WTC11 (cell line): ENCODE measurements at regions not wholly inside any gene's neighbourhood (a gene's known extent, or its start where the extent isn't known, plus 50 kb on each side); places are given as distances from the start of the nearest gene placed in this dataset.

ENCODE experiments used
- ETV6 ChIP-seq: sonication (generic); formaldehyde crosslinking; IDR thresholded peaks from 2 replicates; pipeline ENCODE4 v1.8.1; 2022; ENCODE audit warnings: mild to moderate bottlenecking, missing genetic modification reagents
- NFE2L1 ChIP-seq: sonication (generic); formaldehyde crosslinking; IDR thresholded peaks from 2 replicates; pipeline ENCODE4 v1.8.1; 2023; ENCODE audit warnings: missing genetic modification reagents
- TF ChIP-seq, protein P1 (sequence below): fragments of 200-600 bp; IDR thresholded peaks from 2 replicates; pipeline ENCODE4 v1.8.0; 2022; ENCODE audit warnings: antibody characterized with exemption
- TF ChIP-seq, protein P2 (sequence below): sonication (generic); formaldehyde crosslinking; IDR thresholded peaks from 2 replicates; pipeline ENCODE4 v1.8.1; 2023; ENCODE audit warnings: mild to moderate bottlenecking, missing genetic modification reagents, moderate library complexity
- TF ChIP-seq, protein P3 (sequence below): sonication (generic); formaldehyde crosslinking; IDR thresholded peaks from 2 replicates; pipeline ENCODE4 v1.8.1; 2023; ENCODE audit warnings: mild to moderate bottlenecking, moderate library complexity, missing genetic modification reagents

DNA sequence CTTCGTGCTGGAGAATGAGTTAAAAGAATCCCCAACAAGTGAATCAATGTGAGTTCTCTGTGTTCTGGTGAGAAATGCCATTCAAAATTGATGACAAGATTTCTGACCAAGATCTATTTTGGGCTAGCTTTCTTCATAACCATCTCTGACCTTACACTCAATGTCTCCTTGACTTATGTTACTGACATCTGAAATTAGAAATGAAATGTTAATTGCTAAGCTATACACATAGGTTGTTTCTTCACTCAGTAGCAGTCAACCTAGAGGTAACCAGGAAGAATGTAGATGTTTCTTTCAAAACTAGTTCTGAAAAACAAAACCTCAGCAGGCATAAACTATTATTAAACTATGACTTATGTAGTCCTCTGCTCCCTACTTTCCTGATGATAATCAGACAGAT, 2220.7 kb upstream of the C9orf72 start:
- TF ChIP-seq, protein P1, sequence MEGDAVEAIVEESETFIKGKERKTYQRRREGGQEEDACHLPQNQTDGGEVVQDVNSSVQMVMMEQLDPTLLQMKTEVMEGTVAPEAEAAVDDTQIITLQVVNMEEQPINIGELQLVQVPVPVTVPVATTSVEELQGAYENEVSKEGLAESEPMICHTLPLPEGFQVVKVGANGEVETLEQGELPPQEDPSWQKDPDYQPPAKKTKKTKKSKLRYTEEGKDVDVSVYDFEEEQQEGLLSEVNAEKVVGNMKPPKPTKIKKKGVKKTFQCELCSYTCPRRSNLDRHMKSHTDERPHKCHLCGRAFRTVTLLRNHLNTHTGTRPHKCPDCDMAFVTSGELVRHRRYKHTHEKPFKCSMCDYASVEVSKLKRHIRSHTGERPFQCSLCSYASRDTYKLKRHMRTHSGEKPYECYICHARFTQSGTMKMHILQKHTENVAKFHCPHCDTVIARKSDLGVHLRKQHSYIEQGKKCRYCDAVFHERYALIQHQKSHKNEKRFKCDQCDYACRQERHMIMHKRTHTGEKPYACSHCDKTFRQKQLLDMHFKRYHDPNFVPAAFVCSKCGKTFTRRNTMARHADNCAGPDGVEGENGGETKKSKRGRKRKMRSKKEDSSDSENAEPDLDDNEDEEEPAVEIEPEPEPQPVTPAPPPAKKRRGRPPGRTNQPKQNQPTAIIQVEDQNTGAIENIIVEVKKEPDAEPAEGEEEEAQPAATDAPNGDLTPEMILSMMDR: no peak
- TF ChIP-seq, protein P2, sequence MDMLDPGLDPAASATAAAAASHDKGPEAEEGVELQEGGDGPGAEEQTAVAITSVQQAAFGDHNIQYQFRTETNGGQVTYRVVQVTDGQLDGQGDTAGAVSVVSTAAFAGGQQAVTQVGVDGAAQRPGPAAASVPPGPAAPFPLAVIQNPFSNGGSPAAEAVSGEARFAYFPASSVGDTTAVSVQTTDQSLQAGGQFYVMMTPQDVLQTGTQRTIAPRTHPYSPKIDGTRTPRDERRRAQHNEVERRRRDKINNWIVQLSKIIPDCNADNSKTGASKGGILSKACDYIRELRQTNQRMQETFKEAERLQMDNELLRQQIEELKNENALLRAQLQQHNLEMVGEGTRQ (CRISPR knock-in tag): no peak
- no peak for TF ChIP-seq ETV6
- no peak for TF ChIP-seq NFE2L1
- TF ChIP-seq, protein P3, sequence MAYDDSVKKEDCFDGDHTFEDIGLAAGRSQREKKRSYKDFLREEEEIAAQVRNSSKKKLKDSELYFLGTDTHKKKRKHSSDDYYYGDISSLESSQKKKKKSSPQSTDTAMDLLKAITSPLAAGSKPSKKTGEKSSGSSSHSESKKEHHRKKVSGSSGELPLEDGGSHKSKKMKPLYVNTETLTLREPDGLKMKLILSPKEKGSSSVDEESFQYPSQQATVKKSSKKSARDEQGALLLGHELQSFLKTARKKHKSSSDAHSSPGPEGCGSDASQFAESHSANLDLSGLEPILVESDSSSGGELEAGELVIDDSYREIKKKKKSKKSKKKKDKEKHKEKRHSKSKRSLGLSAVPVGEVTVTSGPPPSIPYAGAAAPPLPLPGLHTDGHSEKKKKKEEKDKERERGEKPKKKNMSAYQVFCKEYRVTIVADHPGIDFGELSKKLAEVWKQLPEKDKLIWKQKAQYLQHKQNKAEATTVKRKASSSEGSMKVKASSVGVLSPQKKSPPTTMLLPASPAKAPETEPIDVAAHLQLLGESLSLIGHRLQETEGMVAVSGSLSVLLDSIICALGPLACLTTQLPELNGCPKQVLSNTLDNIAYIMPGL (CRISPR knock-in tag): no peak
